ENCODE measurements at regions not wholly inside any gene's neighbourhood (a gene's known extent, or its start where the extent isn't known, plus 50 kb on each side); places are given as distances from the start of the nearest gene placed in this dataset.

- TF ChIP-seq POLR2A (IDR thresholded peaks at IDR 0.05; ENCODE audit: low read depth, low read length), result no peak
- TF ChIP-seq TAF1 (IDR thresholded peaks at IDR 0.05; ENCODE audit: borderline replicate concordance, low read depth, low read length), result no peak
- no peak for TF ChIP-seq POLR2AphosphoS5 (IDR thresholded peaks at IDR 0.05; ENCODE audit: low read depth, low read length)
Observed at GRCh38 chr20:52818491-52818890, 153.7 kb upstream of the TSHZ2 start.

Data from GM12892 (cell line).